GM12872 (cell line): ENCODE measurements at regions not wholly inside any gene's neighbourhood (a gene's known extent, or its start where the extent isn't known, plus 50 kb on each side); places are given as distances from the start of the nearest gene placed in this dataset.

Experiments used
- CTCF ChIP-seq: IDR thresholded peaks from 3 replicates; pipeline ENCODE4 v1.5.1; 2011; ENCODE audit warnings: low read depth, mild to moderate bottlenecking, low read length, moderate library complexity; ENCODE audit not compliant: insufficient read depth

GRCh38 chr14:104420990-104421389 is 158.6 kb upstream of the C14orf180 start:
- no peak for TF ChIP-seq CTCF

- no peak for TF ChIP-seq CTCF
Measured at GRCh38 chr14:104421401-104421821, 158.2 kb upstream of the C14orf180 start.

- no peak for TF ChIP-seq CTCF
Measured at GRCh38 chr14:104421892-104422828, 157.4 kb upstream of the C14orf180 start.

GRCh38 chr14:104422837-104423681 is 156.5 kb upstream of the C14orf180 start:
- TF ChIP-seq CTCF: no peak

GRCh38 chr14:104423701-104424405 is 155.7 kb upstream of the C14orf180 start:
- no peak for TF ChIP-seq CTCF

- TF ChIP-seq CTCF: no peak
Measured at GRCh38 chr14:104424406-104425072, 155.0 kb upstream of the C14orf180 start.
